GM19025 (cell line): ENCODE measurements at regions not wholly inside any gene's neighbourhood (a gene's known extent, or its start where the extent isn't known, plus 50 kb on each side); places are given as distances from the start of the nearest gene placed in this dataset.
"Not testable (repeated sequence)": the region's sequence is repeated elsewhere in the genome, so short reads cannot be mapped to it uniquely, and the experiment has no call there.

Experiments used
- ATAC-seq: cut with Tn5 transposase; IDR thresholded peaks from one replicate; pipeline ENCODE4 v1.9.1; 2021; ENCODE audit warnings: mild to moderate bottlenecking, low read depth, moderate library complexity; ENCODE audit not compliant: unreplicated experiment

- ATAC-seq: no peak
These were observed 76.9 kb upstream of the SFSWAP start for GRCh38 chr12:131634037-131634436.

- not testable (repeated sequence) for ATAC-seq
These were observed 75.9 kb upstream of the SFSWAP start for GRCh38 chr12:131635012-131635411.

- no peak for ATAC-seq
These were observed 75.3 kb upstream of the SFSWAP start for GRCh38 chr12:131635491-131636122.

GRCh38 chr12:131636266-131636665 lies 74.6 kb upstream of the SFSWAP start:
- no peak for ATAC-seq

GRCh38 chr12:131636940-131637750 lies 73.7 kb upstream of the SFSWAP start:
- no peak for ATAC-seq

GRCh38 chr12:131637986-131638385 lies 72.9 kb upstream of the SFSWAP start:
- no peak for ATAC-seq

- no peak for ATAC-seq
These were observed 71.5 kb upstream of the SFSWAP start for GRCh38 chr12:131639270-131639940.

GRCh38 chr12:131640525-131640924 lies 70.4 kb upstream of the SFSWAP start:
- no peak for ATAC-seq

- ATAC-seq: no peak
These were observed 69.6 kb upstream of the SFSWAP start for GRCh38 chr12:131641315-131641714.

GRCh38 chr12:131642101-131642540 lies 68.8 kb upstream of the SFSWAP start:
- peak; percentile 57 for ATAC-seq

- no peak for ATAC-seq
These were observed 68.1 kb upstream of the SFSWAP start for GRCh38 chr12:131642771-131643170.

GRCh38 chr12:131643631-131644452 lies 67.0 kb upstream of the SFSWAP start:
- ATAC-seq: no peak

GRCh38 chr12:131644481-131644880 lies 66.4 kb upstream of the SFSWAP start:
- ATAC-seq: no peak

GRCh38 chr12:131644917-131645316 lies 66.0 kb upstream of the SFSWAP start:
- not testable (repeated sequence) for ATAC-seq

GRCh38 chr12:131645557-131645956 lies 65.3 kb upstream of the SFSWAP start:
- not testable (repeated sequence) for ATAC-seq

- ATAC-seq: not testable (repeated sequence)
These were observed 64.4 kb upstream of the SFSWAP start for GRCh38 chr12:131646444-131646843.

GRCh38 chr12:131647667-131648066 lies 63.2 kb upstream of the SFSWAP start:
- ATAC-seq: no peak

- ATAC-seq: not testable (repeated sequence)
These were observed 55.3 kb upstream of the SFSWAP start for GRCh38 chr12:131655469-131656174.

GRCh38 chr12:131656796-131657195 lies 54.1 kb upstream of the SFSWAP start:
- ATAC-seq: not testable (repeated sequence)

GRCh38 chr12:131658605-131659004 lies 52.3 kb upstream of the SFSWAP start:
- ATAC-seq: not testable (repeated sequence)
